HepG2 (cell line): ENCODE measurements at regions not wholly inside any gene's neighbourhood (a gene's known extent, or its start where the extent isn't known, plus 50 kb on each side); places are given as distances from the start of the nearest gene placed in this dataset.

ENCODE experiments used
- RAD21 ChIP-seq: fragments of 450-650 bp; formaldehyde crosslinking; IDR thresholded peaks from 2 replicates; pipeline ENCODE4 v1.5.0; 2020; ENCODE audit warnings: mild to moderate bottlenecking
- SIN3A ChIP-seq: IDR thresholded peaks from 2 replicates; pipeline ENCODE4 v1.6.1; 2011; ENCODE audit warnings: low read depth, mild to moderate bottlenecking, control low read depth, low read length, borderline replicate concordance
- SP2 ChIP-seq: sonication (generic); formaldehyde crosslinking; IDR thresholded peaks from 2 replicates; pipeline ENCODE4 v1.5.1; 2020; ENCODE audit warnings: mild to moderate bottlenecking, missing genetic modification reagents

GRCh38 chr6:137307163-137307854, 88.1 kb upstream of the IFNGR1 start:
- TF ChIP-seq RAD21 (CRISPR knock-in tag) (no peak), SIN3A (no peak), SP2 (no peak)
